GM12872 (cell line): ENCODE measurements at regions not wholly inside any gene's neighbourhood (a gene's known extent, or its start where the extent isn't known, plus 50 kb on each side); places are given as distances from the start of the nearest gene placed in this dataset.

ENCODE experiments used
- CTCF ChIP-seq: IDR thresholded peaks from 3 replicates; pipeline ENCODE4 v1.5.1; 2011; ENCODE audit warnings: low read depth, mild to moderate bottlenecking, low read length, moderate library complexity; ENCODE audit not compliant: insufficient read depth

- TF ChIP-seq CTCF: no peak
Observed at GRCh38 chr3:148642214-148642613, 55.5 kb upstream of the AGTR1 start.

- TF ChIP-seq CTCF: no peak
Observed at GRCh38 chr3:148642616-148643015, 55.1 kb upstream of the AGTR1 start.

- no peak for TF ChIP-seq CTCF
Observed at GRCh38 chr3:148643389-148643840, 54.3 kb upstream of the AGTR1 start.

GRCh38 chr3:148646126-148646665, 51.5 kb upstream of the AGTR1 start:
- no peak for TF ChIP-seq CTCF
